ENCODE measurements at regions not wholly inside any gene's neighbourhood (a gene's known extent, or its start where the extent isn't known, plus 50 kb on each side); places are given as distances from the start of the nearest gene placed in this dataset.
A peak's percentile ranks its signal among the peaks of the same experiment; 100 is the strongest.

- TF ChIP-seq ZNF2 (tag by site-specific recombination; IDR thresholded peaks at IDR 0.05) (no peak), ZNF629 (tag by site-specific recombination; IDR thresholded peaks at IDR 0.05) (no peak), ZNF10 (tag by site-specific recombination; IDR thresholded peaks at IDR 0.05) (no peak), ZNF626 (tag by site-specific recombination; IDR thresholded peaks at IDR 0.05) (no peak), GLI2 (tag by site-specific recombination; IDR thresholded peaks at IDR 0.05; ENCODE audit: borderline replicate concordance, low read depth) (no peak)
Measured at GRCh38 chr3:23111797-23112196, 91.3 kb upstream of the UBE2E2 start (continued).

GRCh38 chr3:23112491-23112890, 90.6 kb upstream of the UBE2E2 start:
- Histone ChIP-seq H3K4me3 (ENCODE audit: low read depth, low read length) (no peak overlapping the region), H3K27ac (ENCODE audit: extremely low read depth, low read depth, low read length) (no peak overlapping the region; the same call in 1 of the 2 replicates), H3K4me1 (ENCODE audit: control insufficient read depth, insufficient read depth, low read length) (peaks cover 16% of the 10 kb centered on the region), H3K9me3 (ENCODE audit: control insufficient read depth, insufficient read depth, low read depth, low read length) (no peaks in the 10 kb centered on the region), H3K36me3 (ENCODE audit: control insufficient read depth in 2 of 2, insufficient read depth in 1 of 2, low read length in 2 of 2) (no peaks in the 10 kb centered on the region)
- TF ChIP-seq CTCF (tag by site-specific recombination; IDR thresholded peaks at IDR 0.05) (peak; percentile 12; the same call in 1 of the 2 replicates), ZBTB17 (tag by site-specific recombination; IDR thresholded peaks at IDR 0.05) (peak; percentile 10; the same call in 1 of the 2 replicates), BCL6B (tag by site-specific recombination; IDR thresholded peaks at IDR 0.05) (no peak), SALL2 (tag by site-specific recombination; IDR thresholded peaks at IDR 0.05; ENCODE audit: borderline replicate concordance) (no peak), ZNF600 (tag by site-specific recombination; IDR thresholded peaks at IDR 0.05) (peak; percentile 48; the same call in 1 of the 2 replicates)
- TF ChIP-seq, protein P1, sequence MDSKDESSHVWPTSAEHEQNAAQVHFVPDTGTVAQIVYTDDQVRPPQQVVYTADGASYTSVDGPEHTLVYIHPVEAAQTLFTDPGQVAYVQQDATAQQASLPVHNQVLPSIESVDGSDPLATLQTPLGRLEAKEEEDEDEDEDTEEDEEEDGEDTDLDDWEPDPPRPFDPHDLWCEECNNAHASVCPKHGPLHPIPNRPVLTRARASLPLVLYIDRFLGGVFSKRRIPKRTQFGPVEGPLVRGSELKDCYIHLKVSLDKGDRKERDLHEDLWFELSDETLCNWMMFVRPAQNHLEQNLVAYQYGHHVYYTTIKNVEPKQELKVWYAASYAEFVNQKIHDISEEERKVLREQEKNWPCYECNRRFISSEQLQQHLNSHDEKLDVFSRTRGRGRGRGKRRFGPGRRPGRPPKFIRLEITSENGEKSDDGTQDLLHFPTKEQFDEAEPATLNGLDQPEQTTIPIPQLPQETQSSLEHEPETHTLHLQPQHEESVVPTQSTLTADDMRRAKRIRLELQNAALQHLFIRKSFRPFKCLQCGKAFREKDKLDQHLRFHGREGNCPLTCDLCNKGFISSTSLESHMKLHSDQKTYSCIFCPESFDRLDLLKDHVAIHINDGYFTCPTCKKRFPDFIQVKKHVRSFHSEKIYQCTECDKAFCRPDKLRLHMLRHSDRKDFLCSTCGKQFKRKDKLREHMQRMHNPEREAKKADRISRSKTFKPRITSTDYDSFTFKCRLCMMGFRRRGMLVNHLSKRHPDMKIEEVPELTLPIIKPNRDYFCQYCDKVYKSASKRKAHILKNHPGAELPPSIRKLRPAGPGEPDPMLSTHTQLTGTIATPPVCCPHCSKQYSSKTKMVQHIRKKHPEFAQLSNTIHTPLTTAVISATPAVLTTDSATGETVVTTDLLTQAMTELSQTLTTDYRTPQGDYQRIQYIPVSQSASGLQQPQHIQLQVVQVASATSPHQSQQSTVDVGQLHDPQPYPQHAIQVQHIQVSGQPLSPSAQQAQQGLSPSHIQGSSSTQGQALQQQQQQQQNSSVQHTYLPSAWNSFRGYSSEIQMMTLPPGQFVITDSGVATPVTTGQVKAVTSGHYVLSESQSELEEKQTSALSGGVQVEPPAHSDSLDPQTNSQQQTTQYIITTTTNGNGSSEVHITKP (tag by site-specific recombination; IDR thresholded peaks at IDR 0.05) = 0 out of 2 replicates have a peak, but pooled peaks have one; percentile 19
- ChIA-PET CTCF (no interaction called here), POLR2A (no interaction called here)

DNA sequence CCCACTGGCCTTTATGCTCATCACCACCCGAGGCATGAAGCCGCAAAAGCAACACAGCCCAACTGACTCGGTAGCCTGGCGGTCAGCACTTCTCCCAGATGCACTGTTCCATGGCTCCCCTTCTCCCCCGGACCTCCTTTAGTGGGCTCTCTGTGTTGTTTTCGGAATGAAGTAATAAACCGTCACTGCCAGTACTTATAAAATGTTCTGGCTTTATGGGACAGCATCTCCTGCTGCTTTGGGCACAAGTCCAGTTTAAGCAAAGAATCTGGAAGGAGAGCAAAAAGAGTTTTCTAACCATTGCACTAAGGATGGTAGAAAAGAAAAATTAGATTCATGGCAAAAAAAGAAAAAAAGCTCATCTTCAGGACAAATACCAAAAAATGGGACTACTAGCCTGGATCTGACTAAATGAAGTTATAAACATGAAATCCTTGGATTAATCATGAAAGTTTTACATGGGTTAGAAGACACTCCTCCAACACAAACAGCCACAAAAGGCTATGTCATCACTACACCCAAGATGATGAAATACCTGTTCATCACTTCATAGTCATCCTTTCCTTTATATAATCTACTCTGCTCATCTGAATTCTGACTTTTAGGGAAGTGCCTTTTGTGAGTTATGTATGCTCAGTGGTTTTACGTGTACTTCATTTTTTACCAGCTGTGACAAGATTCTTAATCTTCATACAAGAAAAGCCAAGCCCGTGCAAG, 89.5 kb upstream of the UBE2E2 start:
- CTCF ChIA-PET = no interaction called here
- H3K9me3 ChIP-seq (ENCODE audit: control insufficient read depth, insufficient read depth, low read depth, low read length) = no peaks in the 10 kb centered on the region
- H3K4me1 ChIP-seq (ENCODE audit: control insufficient read depth, insufficient read depth, low read length) = peaks cover 16% of the 10 kb centered on the region
- no peaks in the 10 kb centered on the region for H3K36me3 ChIP-seq (ENCODE audit: control insufficient read depth in 2 of 2, insufficient read depth in 1 of 2, low read length in 2 of 2)
- no peak overlapping the region for H3K4me3 ChIP-seq (ENCODE audit: low read depth, low read length)
- no peak overlapping the region; the same call in 1 of the 2 replicates for H3K27ac ChIP-seq (ENCODE audit: extremely low read depth, low read depth, low read length)
- POLR2A ChIA-PET = no interaction called here
- TF ChIP-seq HOXA7 (CRISPR knock-in tag; IDR thresholded peaks at IDR 0.05; ENCODE audit: borderline replicate concordance) (no peak), ZNF521 (tag by site-specific recombination; IDR thresholded peaks at IDR 0.05) (no peak), ZNF571 (tag by site-specific recombination; IDR thresholded peaks at IDR 0.05) (no peak), HOXC10 (CRISPR knock-in tag; IDR thresholded peaks at IDR 0.05) (no peak), ZFP3 (tag by site-specific recombination; IDR thresholded peaks at IDR 0.05; ENCODE audit: low read depth) (no peak), ZNF747 (tag by site-specific recombination; IDR thresholded peaks at IDR 0.05) (no peak), ZNF366 (tag by site-specific recombination; conservative IDR thresholded peaks at IDR 0.05) (peak; percentile 64), ZNF555 (tag by site-specific recombination; conservative IDR thresholded peaks at IDR 0.05) (no peak), SCRT2 (tag by site-specific recombination; IDR thresholded peaks at IDR 0.05) (peak; percentile 76), ZNF513 (tag by site-specific recombination; IDR thresholded peaks at IDR 0.05) (no peak), BCL11B (tag by site-specific recombination; IDR thresholded peaks at IDR 0.05; ENCODE audit: low read depth) (no peak), ZNF600 (tag by site-specific recombination; IDR thresholded peaks at IDR 0.05) (peak; percentile 59; the same call in 1 of the 2 replicates), ZNF621 (tag by site-specific recombination; IDR thresholded peaks at IDR 0.05) (no peak), ZSCAN16 (tag by site-specific recombination; IDR thresholded peaks at IDR 0.05) (no peak), ZNF121 (tag by site-specific recombination; IDR thresholded peaks at IDR 0.05) (no peak), ZNF701 (tag by site-specific recombination; IDR thresholded peaks at IDR 0.05) (no peak)

Measured in HEK293 (cell line).